Gastrocnemius medialis (tissue), 4 donors: ENCODE measurements at regions not wholly inside any gene's neighbourhood (a gene's known extent, or its start where the extent isn't known, plus 50 kb on each side); places are given as distances from the start of the nearest gene placed in this dataset.

ENCODE experiments used
- ATAC-seq, 2 donors: fragments of 150-250 bp; one replicate each; pipeline ENCODE4 v1.9.1; 2016
- DNase-seq, 2 donors: peaks; one replicate each; pipeline ENCODE4 v3.0.0-alpha.2; 2019
- H3K27ac ChIP-seq, 4 donors: fragments of 200-600 bp; sonication (generic); 1 replicate in 1 of 4; 2 replicates in 3 of 4; pipeline ENCODE4 v1.5.1; 2016 to 2018; ENCODE audit warnings: mild to moderate bottlenecking in 2 of 4, moderate library complexity in 1 of 4
- H3K27me3 ChIP-seq, 3 donors: fragments of 200-600 bp; sonication (generic) in 2 of 3; 1 replicate in 1 of 3; 2 replicates in 2 of 3; pipeline versions ENCODE4 v1.5.1 to v1.6.0; 2016 to 2019; ENCODE audit warnings: mild to moderate bottlenecking in 1 of 3, moderate library complexity in 1 of 3
- H3K36me3 ChIP-seq, 2 donors: fragments of 200-600 bp; sonication (generic) in 1 of 2; one replicate each; pipeline ENCODE4 v1.5.1; 2017 to 2018
- H3K4me1 ChIP-seq, 2 donors: fragments of 200-600 bp; sonication (generic) in 1 of 2; one replicate each; pipeline ENCODE4 v1.5.1; 2016 to 2017; ENCODE audit warnings: mild to moderate bottlenecking in 2 of 2
- H3K4me3 ChIP-seq, 4 donors: fragments of 200-600 bp; sonication (generic) in 3 of 4; 1 replicate in 1 of 4; 2 replicates in 3 of 4; pipeline ENCODE4 v1.5.1; 2016 to 2019; ENCODE audit warnings: mild to moderate bottlenecking in 2 of 4
- H3K9me3 ChIP-seq, 3 donors: fragments of 200-600 bp; sonication (generic) in 2 of 3; 1 replicate in 1 of 3; 2 replicates in 2 of 3; pipeline ENCODE4 v1.5.1; 2016 to 2019
- CTCF ChIP-seq, 5 experiments: fragments of 450-650 bp in 3 of 5; fragments of 200-600 bp in 2 of 5; sonication (generic) in 2 of 5; IDR thresholded peaks in 4 of 5; conservative IDR thresholded peaks in 1 of 5; 1 replicate in 4 of 5; 2 replicates in 1 of 5; pipeline ENCODE4 v1.5.1; 2016 to 2019; ENCODE audit warnings: antibody characterized with exemption in 5 of 5, mild to moderate bottlenecking in 3 of 5, moderate library complexity in 3 of 5
- POLR2A ChIP-seq, 2 donors: fragments of 450-650 bp; IDR thresholded peaks; one replicate each; pipeline ENCODE4 v1.6.1; 2017; ENCODE audit warnings: antibody characterized with exemption in 2 of 2, mild to moderate bottlenecking in 2 of 2, moderate library complexity in 2 of 2
- in situ Hi-C, 4 donors: fragments of 200-750 bp; cut with MboI; loops; one replicate each; pipeline versions ENCODE4 v1.15.0 to v1.8.0; 2017; ENCODE audit warnings: low sequenced_read_pairs in 4 of 4
- intact Hi-C: fragments of 100-400 bp; cut with DNase I; formaldehyde crosslinking; loops from one replicate; pipeline ENCODE4 v1.15.1; 2023; ENCODE audit warnings: low total_unique reads

- intact Hi-C loops, result no loop called here
- H3K4me1 ChIP-seq, result peaks cover 13 to 14% of the 10 kb centered on the region in 2 donors
- no peak overlapping the region for H3K4me3 ChIP-seq
- no peak overlapping the region for H3K27ac ChIP-seq
- in situ Hi-C loops, result no loop called here
- ATAC-seq, result no peak
- no peaks in the 10 kb centered on the region for H3K36me3 ChIP-seq
- DNase-seq, result no peak
- no peaks in the 10 kb centered on the region for H3K27me3 ChIP-seq
- H3K9me3 ChIP-seq, result no peaks in the 10 kb centered on the region
- TF ChIP-seq CTCF (IDR thresholded peaks at IDR 0.05 in 4 of 5, conservative IDR thresholded peaks at IDR 0.05 in 1 of 5) (no peak), POLR2A (IDR thresholded peaks at IDR 0.05) (no peak)
Observed at GRCh38 chr6:170100046-170100445, 190.8 kb downstream of the DLL1 start.

DNA sequence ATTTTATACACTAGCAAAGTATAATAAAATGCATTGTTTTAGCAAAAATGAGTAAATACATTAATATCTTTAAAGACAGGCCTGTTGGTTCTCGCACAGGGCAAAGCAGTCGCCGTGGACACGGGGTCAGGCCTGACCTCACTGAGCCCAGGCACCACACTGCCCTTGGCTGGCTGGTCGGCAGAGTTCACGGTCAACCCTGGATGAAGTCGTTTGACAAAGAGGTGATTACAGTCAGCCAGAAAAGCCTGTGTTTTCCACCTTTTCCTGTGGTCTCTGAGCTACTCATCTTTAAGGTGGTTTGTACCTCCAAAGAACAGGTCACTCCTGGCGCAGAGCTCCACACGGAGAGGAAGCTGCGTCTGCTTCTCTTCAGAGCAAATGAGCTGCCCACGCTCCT is 191.5 kb downstream of the DLL1 start:
- Histone ChIP-seq H3K27ac (no peak overlapping the region), H3K27me3 (no peaks in the 10 kb centered on the region), H3K4me3 (no peak overlapping the region), H3K9me3 (no peaks in the 10 kb centered on the region), H3K36me3 (no peaks in the 10 kb centered on the region), H3K4me1 (peaks cover 13 to 14% of the 10 kb centered on the region in 2 donors)
- DNase-seq (no peak), ATAC-seq (no peak)
- in situ Hi-C loops (no loop called here), intact Hi-C loops (no loop called here)
- TF ChIP-seq POLR2A (IDR thresholded peaks at IDR 0.05), result no peak
- TF ChIP-seq CTCF (IDR thresholded peaks at IDR 0.05 in 4 of 5, conservative IDR thresholded peaks at IDR 0.05 in 1 of 5), result no peak

DNA sequence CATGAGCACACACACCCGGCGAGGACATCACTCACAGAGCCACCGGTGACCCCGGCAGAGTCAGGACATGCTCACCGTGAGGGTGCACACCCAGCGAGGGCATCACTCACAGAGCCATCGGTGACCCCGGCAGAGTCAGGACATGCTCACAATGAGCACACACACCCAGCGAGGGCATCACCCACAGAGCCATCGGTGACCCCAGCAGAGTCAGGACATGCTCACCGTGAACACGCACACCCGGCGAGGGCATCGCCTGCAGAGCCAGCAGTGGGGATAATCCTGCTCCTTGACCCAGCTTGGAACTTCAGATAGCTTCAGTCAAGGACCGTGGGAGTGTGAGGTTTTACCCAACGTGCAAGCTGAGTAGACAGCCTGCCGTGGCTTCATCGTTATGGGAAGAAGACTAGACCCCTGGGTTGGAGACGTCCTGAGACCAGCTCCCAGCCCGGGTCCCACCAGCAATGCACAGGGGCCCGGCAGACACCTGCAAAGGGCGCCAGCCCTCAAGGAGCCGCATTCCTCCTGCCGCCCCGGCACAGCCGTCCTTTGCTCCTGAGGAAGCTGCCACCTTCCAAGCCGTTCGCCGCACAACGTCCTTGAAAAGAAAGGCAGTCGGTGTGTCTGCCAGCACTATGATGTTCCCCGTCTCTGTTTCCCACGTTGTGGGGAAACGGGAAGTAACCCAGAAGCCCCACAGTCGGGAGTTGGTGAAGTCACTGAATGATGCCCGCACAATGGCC is 192.3 kb downstream of the DLL1 start:
- in situ Hi-C loops, result no loop called here
- peak in 1 of 2 donors; percentile 2 for DNase-seq
- H3K36me3 ChIP-seq, result no peaks in the 10 kb centered on the region

GRCh38 chr6:170097505-170098427 is 193.1 kb downstream of the DLL1 start:
- intact Hi-C loops, result no loop called here
- Histone ChIP-seq H3K27ac (no peak overlapping the region), H3K4me3 (no peak overlapping the region), H3K27me3 (no peaks in the 10 kb centered on the region), H3K9me3 (no peaks in the 10 kb centered on the region), H3K36me3 (no peaks in the 10 kb centered on the region), H3K4me1 (peaks cover 13 to 14% of the 10 kb centered on the region in 2 donors)
- DNase-seq (peak in 1 of 2 donors; percentile 5), ATAC-seq (no peak)
- in situ Hi-C loops, result no loop called here
- TF ChIP-seq CTCF (IDR thresholded peaks at IDR 0.05 in 4 of 5, conservative IDR thresholded peaks at IDR 0.05 in 1 of 5) (no peak), POLR2A (IDR thresholded peaks at IDR 0.05) (no peak)

More for the DNA sequence above, 192.3 kb downstream of the DLL1 start:
- TF ChIP-seq POLR2A (IDR thresholded peaks at IDR 0.05), result no peak
- TF ChIP-seq CTCF (IDR thresholded peaks at IDR 0.05 in 4 of 5, conservative IDR thresholded peaks at IDR 0.05 in 1 of 5), result no peak
- Histone ChIP-seq H3K9me3 (no peaks in the 10 kb centered on the region), H3K4me1 (peaks cover 13 to 14% of the 10 kb centered on the region in 2 donors), H3K27me3 (no peaks in the 10 kb centered on the region), H3K27ac (no peak overlapping the region), H3K4me3 (no peak overlapping the region)
- no peak for ATAC-seq
- intact Hi-C loops, result no loop called here
